ENCODE measurements at regions not wholly inside any gene's neighbourhood (a gene's known extent, or its start where the extent isn't known, plus 50 kb on each side); places are given as distances from the start of the nearest gene placed in this dataset.

- TF ChIP-seq CTCF (IDR thresholded peaks at IDR 0.05; ENCODE audit: low read depth, low read length) (no peak), POLR2A (IDR thresholded peaks at IDR 0.05; ENCODE audit: extremely low read depth, insufficient read length) (no peak)
Measured at GRCh38 chr13:106344342-106344741, 191.1 kb downstream of the EFNB2 start.

Measured in NB4 (cell line).